Amniotic epithelial cell (primary cell): ENCODE measurements at regions not wholly inside any gene's neighbourhood (a gene's known extent, or its start where the extent isn't known, plus 50 kb on each side); places are given as distances from the start of the nearest gene placed in this dataset.

Experiments used
- DNase-seq: peaks from one replicate; pipeline ENCODE4 v3.0.0-alpha.2; 2010; ENCODE audit warnings: low read depth

DNA sequence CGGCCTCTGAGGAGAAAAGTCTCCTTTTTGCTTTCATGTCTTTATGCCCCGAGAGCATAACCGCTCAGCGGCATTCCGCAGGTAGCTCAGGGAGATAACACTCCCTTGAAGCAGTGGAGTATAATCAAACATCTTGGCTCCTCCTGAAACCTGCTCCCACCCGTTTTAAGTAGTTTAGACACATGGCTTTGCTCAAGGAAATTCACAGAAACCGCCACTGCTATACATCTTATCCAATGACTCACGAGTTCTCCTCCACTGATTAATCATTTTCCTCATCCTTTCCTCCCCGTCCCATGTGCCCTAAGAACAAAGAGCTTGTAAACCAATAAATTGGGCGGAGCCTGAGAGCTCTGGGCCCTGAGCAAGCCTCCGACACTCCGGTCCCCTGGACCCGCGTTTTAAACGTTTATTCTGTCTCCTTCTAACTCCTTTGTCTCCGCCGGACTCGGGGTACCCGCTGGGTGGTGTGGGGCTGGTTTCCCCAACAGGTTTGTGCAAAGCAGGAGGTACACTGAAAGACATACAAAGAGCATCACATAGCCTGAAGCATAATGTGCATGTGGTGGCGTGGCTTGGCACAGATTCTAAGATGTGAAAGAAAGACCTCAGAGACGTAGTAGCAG, 401.2 kb downstream of the TLL1 start:
- DNase-seq = peak; percentile 16

DNA sequence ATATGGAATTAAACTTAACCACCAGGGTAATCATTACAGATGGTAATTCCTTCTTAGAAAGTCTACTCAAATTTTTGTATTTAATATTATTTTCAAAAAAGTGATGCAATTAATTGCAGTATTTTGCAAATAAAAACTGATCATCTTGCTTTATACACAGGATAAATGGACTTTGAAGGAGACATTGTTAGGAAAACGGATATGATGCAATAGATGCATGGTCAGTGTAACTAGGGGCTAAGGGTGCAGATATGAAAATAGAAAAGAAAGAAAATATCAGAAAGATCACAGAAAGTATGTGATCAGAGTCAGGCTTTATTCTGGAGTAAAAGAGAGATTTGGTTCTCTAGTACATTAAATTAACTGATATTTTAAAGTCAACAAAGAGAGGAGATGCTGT, 401.7 kb downstream of the TLL1 start:
- no peak for DNase-seq

DNA sequence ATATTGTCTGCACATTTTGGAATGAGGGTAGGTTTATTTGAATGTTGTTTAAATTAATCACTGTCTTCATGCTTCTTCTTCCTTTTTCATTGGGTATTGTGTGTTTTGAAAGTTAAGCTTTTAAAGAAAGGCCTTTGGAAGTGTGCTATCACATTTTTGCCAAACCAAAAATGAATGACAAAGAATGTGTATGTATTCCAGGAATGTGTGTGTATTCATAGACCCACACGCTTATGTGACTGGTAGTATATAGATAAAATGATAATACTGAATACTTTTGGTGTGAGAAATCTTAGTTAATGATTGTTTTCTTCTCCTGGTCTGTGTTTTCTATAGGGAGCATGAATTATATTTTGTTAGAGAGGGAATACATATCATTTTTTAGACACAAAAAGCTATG, 404.4 kb downstream of the TLL1 start:
- peak; percentile 37 for DNase-seq

DNA sequence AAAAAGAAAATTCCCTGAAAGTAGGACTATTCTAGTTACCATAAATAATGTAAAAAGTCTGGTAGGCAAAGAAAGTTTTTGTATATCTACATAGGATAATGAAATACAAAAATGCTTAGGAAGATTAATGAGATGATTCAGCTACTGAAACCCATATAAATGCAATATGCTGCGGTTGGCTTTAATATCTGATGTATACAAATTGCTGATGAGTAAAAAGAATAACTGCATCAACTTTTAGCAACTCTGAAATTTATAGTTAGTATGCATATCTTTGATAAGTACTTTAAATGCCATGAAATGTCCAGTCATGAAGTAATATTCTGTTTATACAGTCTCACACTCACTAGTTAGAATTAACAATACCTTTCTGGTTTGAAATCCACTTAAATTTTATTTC, 404.8 kb downstream of the TLL1 start:
- peak; percentile 18 for DNase-seq

DNA sequence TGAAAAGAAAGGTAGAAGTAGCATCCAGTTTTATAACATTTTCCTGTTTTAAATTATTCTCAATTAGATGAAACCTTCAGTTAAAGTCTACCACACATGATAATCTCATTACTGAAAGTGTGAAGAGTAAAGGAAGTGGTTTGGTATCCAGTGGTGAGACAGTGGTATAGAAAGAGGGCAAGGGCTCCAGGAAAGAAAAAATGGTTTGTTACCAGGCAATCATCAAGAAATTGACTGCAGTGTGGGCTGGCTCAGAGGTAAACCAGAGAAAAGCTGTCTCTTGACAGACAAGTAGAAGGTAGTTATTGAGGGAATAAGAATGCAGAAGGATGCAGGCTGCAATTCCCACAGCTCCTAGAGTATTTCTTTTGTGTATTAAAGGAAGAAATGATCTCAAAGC, 406.2 kb downstream of the TLL1 start:
- no peak for DNase-seq

DNA sequence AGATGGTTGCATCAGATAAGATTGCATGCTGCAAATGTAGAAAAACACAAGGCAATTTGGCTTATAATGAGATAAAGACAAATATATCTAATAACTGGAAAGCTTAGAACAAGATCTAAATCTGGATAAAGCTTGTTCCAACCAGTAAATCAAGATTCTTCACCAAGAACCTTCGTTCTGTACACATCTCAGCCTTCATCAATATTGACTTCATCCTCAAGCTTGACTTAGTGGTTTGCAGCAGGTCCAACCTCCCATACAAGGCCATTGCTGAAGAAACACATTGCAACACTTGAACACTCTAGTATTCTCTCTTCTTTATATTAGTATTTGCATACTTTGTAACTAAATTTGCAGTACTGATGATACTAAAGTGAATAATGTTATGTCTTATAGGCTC, 407.6 kb downstream of the TLL1 start:
- no peak for DNase-seq

DNA sequence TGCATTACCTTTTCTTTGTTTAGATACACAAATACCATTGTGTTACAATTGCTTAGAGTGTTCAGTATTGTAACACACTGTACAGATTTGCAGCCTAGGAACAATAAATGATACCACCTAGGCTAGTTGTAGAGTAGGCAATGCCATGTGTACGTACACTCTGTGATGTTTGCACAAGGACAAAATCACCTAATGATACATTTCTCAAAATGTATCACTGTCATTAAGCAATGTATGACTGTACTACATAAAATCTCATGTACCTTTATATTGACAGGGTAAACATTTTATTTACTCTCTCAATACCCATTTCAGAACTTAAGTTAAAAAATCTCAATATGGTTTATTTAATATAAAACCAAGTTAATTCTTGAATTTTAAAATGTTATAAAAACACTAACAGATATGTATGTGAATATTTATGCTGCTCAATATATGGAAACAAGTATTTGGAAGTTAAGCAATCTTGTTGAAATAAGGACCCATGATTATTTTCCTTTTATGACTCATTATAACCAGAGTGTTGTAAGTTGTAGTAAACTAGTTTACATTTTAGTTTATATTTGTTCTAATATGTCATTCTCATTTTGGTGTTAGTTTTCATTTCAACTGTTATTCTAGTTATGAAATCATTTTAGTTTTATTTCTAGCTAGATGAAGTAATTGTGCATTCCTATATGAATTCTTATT, 409.2 kb downstream of the TLL1 start:
- peak; percentile 17 for DNase-seq

DNA sequence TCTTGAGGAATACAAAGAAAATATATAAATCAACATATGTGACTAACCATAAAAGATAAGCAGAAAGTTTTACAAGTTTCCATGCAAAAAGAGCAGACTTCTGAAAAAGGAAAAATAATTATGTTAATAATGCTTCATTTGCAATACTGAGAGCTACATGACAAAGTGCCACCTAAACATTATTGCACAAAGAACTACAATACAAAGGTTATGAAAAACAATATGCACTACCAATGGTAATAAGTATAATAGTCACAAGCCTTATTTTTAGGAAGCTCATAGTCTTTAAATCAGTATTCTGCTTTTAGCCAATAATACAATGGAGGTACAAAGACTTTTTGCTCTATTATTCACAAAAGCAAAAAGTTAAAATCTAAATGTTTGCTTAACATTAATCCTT, 411.2 kb downstream of the TLL1 start:
- no peak for DNase-seq

DNA sequence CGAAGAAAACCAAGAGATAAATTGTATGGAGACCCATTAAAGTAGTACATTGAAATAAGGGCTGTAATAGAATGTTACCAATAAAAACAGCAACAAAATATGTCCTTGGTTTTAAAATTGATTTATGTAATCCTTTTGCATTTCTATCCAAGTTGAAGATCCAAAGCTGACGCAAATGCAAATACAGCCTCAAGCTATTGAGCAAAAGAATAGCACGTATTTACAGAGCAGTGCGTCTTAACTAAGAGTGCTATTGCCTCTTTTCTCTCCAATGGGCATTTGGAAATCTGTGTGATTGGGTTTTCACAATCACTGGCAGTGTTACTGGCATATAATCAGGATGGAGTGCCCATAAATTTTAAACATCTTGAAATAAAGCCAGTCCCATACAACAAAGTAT, 417.4 kb downstream of the TLL1 start:
- no peak for DNase-seq

DNA sequence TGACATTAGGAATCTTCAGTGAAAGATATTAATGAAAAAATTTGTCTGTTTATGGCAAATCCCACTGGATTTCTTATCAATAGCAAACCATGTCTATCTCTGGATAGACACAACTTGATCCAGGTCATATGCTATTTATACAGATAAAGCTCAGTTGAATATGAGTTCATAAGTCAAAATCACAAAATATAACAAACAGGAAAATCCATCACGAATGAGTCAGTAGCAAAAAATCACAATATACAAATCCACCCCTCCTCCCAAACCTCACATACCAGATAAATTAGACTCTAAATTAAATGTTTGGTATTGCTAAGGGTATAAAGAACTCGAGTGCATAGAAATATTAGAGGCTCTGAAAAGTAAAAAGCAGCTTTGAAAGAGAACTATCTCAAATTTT, 420.5 kb downstream of the TLL1 start:
- peak; percentile 81 for DNase-seq

DNA sequence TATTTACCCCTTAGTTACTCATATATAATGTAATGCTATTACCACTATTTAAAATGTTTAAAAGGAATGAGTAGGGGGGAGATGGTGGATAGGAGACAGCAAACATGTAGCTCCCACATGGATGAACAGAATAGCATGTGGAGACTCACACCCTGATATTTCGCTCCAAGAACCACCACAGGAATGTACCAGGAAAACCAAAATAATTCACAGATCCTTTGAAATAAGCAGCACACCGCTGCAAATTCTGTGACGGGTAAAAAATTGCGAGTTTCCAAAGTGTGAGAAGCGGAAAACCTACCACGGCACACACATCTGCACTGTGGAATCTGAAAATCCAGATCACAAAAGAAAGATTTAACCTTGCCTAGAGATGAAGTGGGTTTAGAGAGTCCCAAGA, 428.2 kb downstream of the TLL1 start:
- DNase-seq = peak; percentile 83

DNA sequence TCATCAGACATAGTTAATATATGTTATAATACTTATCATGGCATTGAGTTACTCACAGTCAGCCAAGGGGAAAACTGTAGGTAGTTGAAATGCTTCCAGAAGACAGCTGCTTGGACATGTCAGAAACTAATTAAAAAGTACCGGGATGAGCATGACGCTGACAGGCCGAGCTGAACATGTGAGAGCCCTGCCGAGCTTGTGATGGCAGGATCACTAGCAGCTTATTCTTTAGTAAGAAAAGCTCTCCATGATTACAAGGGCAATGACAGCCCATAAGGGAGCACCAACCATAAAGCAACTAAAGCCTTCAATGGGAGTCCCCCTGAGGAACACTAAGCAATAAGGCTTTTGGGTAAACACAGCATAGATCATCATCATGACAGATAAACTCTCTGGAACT, 435.6 kb downstream of the TLL1 start:
- no peak for DNase-seq

DNA sequence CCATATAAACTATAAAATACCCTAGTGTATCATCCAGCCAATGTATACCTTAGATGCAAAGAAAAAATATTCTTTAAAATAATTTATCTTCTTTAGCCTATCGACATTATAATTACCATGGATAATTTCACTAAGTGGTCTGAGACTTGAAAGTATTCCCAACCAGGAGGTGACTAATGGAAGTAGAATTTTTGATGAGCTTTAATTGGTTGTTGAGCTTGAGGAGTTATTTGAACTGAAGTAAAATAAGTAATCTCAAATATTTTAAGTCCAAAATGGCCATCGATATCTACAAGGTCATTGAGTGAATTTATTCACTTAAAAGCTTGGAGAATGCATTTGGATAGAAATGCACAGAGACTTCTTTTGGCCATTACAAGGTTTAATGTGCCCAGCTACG, 436.2 kb downstream of the TLL1 start:
- DNase-seq = no peak

DNA sequence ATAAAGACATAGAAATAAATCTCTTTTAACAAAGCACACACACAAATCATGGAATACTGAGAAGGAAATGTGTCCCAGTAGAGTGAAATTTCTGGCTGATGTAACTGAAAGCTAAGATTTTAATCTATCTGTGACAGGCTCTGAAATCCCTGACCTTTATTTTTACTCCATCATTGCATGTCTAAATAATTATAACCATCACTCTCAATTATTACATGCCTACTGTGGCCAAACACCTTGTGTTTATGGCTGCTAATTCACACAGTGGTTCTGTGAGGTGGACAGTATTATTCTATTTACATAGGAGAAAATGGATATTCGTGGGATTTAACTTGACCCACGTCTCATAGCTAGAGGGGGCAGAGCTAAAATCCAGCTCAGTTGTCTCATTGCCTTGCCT, 438.1 kb downstream of the TLL1 start:
- DNase-seq = no peak

DNA sequence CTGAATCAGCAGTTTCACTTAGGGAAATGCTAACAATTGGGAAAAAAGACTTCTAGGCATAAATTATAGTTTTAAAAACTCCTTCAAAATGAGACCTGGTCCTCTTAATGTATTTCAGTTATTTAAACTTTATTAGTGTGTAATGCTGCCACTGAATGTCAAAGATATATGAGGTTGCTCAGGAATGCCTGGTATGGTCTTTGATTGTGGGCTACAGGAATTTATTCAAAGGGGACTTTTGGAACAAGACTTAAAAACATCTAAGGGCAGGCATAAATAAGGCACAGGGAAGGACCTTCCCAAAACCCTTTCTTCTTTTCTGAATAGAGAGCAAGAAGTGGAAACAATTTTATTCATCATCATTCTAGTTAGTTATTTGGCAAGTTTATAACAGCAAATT, 439.1 kb downstream of the TLL1 start:
- no peak for DNase-seq

DNA sequence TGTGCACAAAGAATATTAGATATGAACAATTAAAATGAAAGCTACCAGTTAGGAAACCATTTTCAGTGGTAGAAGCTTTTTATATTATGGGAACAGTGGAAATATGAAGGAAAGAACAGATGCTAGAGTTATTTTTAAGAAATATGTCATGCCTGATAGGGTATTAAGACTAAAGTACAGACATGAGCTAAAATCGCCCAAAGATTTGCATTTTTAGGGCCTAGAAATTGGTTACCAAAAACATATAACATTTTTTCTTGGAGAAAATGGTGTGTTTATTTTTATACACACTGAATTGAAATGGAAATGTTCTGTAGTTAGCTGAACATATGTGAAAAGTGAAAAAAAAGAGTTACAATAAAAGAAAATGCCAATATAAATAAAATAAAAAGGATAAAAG, 441.9 kb downstream of the TLL1 start:
- no peak for DNase-seq

DNA sequence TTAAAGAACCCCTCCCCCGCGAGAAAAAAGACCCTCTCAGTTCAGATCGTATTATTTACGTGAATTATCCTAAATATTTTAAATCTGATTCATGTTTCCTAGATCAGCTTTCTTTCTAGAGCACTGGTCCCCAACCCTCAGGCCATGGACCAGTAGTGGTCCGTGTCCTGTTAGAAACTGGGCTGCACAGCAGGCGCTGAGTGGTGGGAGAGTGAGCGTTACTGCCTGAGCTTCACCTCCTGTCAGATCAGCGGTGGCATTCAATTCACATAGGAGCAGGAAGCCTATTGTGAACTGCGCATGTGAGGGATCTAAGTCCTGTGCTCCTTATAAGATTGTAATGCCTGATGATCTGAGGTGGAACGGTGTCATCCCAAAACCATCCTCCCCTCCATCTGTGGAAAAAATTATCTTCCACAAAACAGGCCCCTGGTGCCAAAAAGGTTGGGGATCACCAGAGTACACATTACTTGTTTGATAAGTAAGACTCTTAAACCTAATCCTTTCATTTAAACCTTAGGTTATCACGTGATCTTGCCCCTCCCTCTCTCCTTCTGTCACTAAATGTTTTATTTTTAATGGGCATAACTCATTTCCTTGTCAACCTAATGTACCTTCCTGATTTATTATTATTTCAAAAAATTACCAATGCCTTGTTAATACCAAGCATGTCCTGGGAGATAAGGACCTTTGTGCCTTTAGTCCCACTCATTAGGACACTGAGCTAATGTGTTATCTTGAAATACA, 442.9 kb downstream of the TLL1 start:
- no peak for DNase-seq

DNA sequence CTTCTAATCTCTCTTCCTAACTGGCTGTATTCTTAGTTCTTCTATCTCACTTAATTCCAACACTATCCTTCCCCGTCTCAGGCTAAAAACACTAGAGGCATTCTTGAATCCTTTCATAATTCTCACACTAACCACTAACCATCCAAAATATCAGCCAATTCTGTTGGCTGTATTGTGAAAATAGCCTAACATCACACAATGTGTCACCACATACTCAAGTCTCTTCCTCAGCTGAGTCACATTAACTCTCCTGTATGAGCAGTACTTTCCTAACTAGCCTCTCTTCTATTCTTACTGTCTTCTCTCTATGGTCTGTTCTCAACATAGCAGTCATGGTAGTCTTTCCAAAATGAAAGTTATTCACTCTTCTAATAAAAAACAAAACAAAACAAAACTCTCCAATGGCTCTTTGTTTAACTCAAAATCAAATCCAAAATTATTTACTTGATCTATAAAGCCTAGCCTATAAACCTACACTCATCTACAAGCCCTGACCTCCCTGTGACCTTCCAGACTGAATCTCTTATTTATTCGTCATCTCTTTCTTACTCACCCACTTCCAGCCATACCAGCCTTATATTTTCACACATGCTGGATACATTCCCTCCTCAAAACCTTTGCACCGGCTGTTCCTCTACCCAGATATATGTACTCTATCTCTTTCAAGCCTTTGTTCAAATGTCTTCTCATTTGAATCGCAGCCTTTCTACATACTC, 445.9 kb downstream of the TLL1 start:
- peak; percentile 88 for DNase-seq

DNA sequence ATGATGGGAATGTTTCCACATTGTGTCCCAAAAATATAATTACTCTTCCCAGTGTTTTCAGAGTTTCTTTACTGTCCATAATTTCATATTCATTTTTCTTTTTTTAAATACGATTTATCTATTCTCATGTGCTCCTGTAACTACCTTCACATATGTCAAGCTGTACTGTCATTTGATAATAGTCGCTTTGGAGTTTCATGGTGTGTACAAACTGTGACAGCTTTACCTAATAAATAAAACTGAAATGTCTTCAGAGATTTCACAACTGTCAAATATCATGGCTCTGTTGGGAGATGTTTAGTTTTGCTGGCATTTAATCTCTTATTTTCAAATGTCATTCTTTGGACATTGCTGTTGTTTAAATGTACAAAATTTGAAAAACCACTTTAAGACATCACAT, 450.2 kb downstream of the TLL1 start:
- no peak for DNase-seq

DNA sequence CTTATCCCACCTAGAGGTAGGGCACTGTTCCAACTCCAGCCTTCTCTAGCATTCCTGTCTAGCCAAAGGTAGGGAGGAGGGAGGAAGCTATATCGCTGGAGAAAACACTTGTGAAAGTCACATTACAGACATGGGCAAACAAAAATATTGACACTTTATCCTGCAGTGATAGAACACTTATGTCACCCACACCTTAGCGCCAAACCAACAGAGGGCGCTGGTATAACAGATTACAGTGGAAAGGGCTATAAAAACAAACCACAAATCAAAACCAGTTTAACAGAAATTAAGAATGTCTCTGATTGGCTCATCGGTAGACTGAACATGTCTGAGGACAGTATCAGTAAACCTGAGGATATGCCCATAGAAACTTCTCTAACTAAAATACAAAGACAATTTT, 451.3 kb downstream of the TLL1 start:
- DNase-seq = peak; percentile 25

DNA sequence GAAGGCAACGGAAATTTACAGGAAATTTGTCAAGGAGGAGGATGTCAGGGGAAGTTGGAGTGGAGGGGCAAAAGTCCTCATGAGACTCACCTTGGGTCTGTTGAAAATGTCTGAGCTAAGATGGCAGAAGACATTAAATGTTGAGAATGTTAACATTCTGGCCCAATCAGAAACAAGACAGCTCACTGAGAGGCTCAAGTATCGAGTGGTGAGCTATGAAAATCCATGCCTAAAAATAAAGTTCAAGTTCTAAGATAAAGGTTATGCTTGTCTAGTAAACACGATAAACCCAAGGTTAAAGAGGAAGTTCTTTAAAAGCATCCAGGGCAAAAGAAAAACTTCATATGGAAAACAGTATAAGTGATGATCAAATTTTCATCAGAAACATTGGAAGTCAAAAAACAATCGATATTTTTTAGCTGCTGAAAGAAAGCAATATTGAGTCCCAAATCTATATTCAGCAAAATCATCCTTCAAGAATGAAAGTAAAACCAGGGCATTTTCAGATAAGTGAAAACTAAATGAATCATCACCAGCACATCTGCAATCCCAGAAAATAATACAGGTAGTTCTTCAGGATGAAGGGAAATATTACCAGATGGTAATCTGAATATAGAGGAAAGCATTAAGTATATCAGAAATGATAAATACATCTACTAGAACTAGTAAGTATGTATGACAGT, 462.4 kb downstream of the TLL1 start:
- DNase-seq = no peak

DNA sequence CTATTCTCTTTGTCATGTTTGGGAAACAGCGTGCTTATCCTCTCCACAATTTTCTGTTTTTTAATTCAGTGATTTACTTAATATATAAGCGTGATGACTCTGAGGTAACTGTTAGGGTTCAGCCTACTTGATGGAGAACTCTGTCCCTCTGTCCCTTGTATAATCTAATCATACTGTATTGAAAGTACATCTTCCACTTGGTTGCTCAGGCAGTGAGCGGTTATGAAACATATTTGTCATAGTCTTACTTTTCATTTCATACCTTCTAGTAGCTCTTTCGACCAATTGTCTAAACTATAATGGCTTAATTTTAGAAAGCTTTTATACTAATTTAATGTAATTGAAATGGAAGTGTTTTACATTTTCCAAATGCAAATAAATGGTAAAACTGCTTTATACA, 469.0 kb downstream of the TLL1 start:
- no peak for DNase-seq
